DND-41 (cell line): ENCODE measurements at regions not wholly inside any gene's neighbourhood (a gene's known extent, or its start where the extent isn't known, plus 50 kb on each side); places are given as distances from the start of the nearest gene placed in this dataset.

Experiments
- ATAC-seq: fragments of 200-7000 bp; cut with Tn5 transposase; 3 replicates; pipeline ENCODE4 v1.9.1; 2021; ENCODE audit warnings: low read depth; ENCODE audit not compliant: insufficient read depth
- DNase-seq: peaks from one replicate; pipeline ENCODE4 v3.0.0-alpha.2; 2020
- H2AFZ ChIP-seq: 2 replicates; pipeline ENCODE4 v1.6.0; 2012; ENCODE audit warnings: low read depth, low read length
- H3K27ac ChIP-seq: 2 replicates; pipeline ENCODE4 v1.5.1; 2012; ENCODE audit warnings: low read length, inconsistent platforms
- H3K27me3 ChIP-seq: fragments of 200-600 bp; sonication (generic); 2 replicates; pipeline ENCODE4 v1.6.0; 2012; ENCODE audit warnings: low read length, mild to moderate bottlenecking, inconsistent platforms; ENCODE audit not compliant: insufficient read depth, poor library complexity
- H3K36me3 ChIP-seq: 2 replicates; pipeline ENCODE4 v1.5.1; 2012; ENCODE audit warnings: low read length, inconsistent platforms; ENCODE audit not compliant: insufficient read depth
- H3K4me1 ChIP-seq: 2 replicates; pipeline ENCODE4 v1.5.1; 2012; ENCODE audit warnings: mild to moderate bottlenecking, low read length; ENCODE audit not compliant: insufficient read depth
- H3K4me2 ChIP-seq: 2 replicates; pipeline ENCODE4 v1.6.0; 2012; ENCODE audit warnings: mild to moderate bottlenecking, moderate library complexity, low read length, inconsistent platforms; ENCODE audit not compliant: insufficient read depth
- H3K4me3 ChIP-seq, 2 experiments: fragments of 200-600 bp in 1 of 2; shearing (Covaris generic) in 1 of 2; 2 replicates each; pipeline ENCODE4 v1.5.1; 2012 to 2016; ENCODE audit warnings: inconsistent platforms in 2 of 2, low read length in 2 of 2, mild to moderate bottlenecking in 2 of 2, low read depth in 1 of 2, moderate library complexity in 1 of 2
- H3K79me2 ChIP-seq: 2 replicates; pipeline ENCODE4 v1.6.0; 2012; ENCODE audit warnings: low read length, inconsistent platforms; ENCODE audit not compliant: insufficient read depth
- H3K9ac ChIP-seq: 2 replicates; pipeline ENCODE4 v1.6.0; 2012; ENCODE audit warnings: low read depth, mild to moderate bottlenecking, inconsistent platforms, low read length, moderate library complexity
- H3K9me3 ChIP-seq: 2 replicates; pipeline ENCODE4 v1.5.1; 2012; ENCODE audit warnings: low read length, moderate library complexity, mild to moderate bottlenecking, inconsistent platforms; ENCODE audit not compliant: insufficient read depth, severe bottlenecking
- H4K20me1 ChIP-seq: 2 replicates; pipeline ENCODE4 v1.6.0; 2012; ENCODE audit warnings: low read length; ENCODE audit not compliant: insufficient read depth
- CTCF ChIP-seq: IDR thresholded peaks from 2 replicates; pipeline ENCODE4 v1.5.1; 2012; ENCODE audit warnings: borderline replicate concordance, low read length, moderate library complexity, mild to moderate bottlenecking; ENCODE audit not compliant: poor library complexity, severe bottlenecking; ENCODE audit errors: extremely low read depth
- EZH2 ChIP-seq: IDR thresholded peaks from 3 replicates; pipeline ENCODE4 v1.6.1; 2012; ENCODE audit warnings: borderline replicate concordance, low read depth, mild to moderate bottlenecking, moderate library complexity, low read length, inconsistent platforms; ENCODE audit not compliant: severe bottlenecking

- no peak overlapping the region for H3K4me2 ChIP-seq
- H3K9ac ChIP-seq: no peak overlapping the region
- DNase-seq: no peak
- no peak overlapping the region for H3K4me3 ChIP-seq
- no peak for ATAC-seq
- H3K79me2 ChIP-seq: no peaks in the 10 kb centered on the region
- H2AFZ ChIP-seq: no peak overlapping the region
- H3K27me3 ChIP-seq: no peaks in the 10 kb centered on the region
- no peaks in the 10 kb centered on the region for H3K36me3 ChIP-seq
- H4K20me1 ChIP-seq: no peaks in the 10 kb centered on the region
- no peaks in the 10 kb centered on the region for H3K4me1 ChIP-seq
- no peak overlapping the region for H3K27ac ChIP-seq
- TF ChIP-seq EZH2 (no peak), CTCF (no peak)
- peaks cover 7% of the 10 kb centered on the region for H3K9me3 ChIP-seq
These were observed 1134.0 kb downstream of the XPNPEP1 start for GRCh38 chr10:108789336-108789735.

- H3K4me3 ChIP-seq: no peak overlapping the region
- H3K36me3 ChIP-seq: no peaks in the 10 kb centered on the region
- H3K4me1 ChIP-seq: no peaks in the 10 kb centered on the region
- no peak overlapping the region for H3K9ac ChIP-seq
- no peak for TF ChIP-seq EZH2
- no peak for TF ChIP-seq CTCF
- H3K9me3 ChIP-seq: peaks cover 12% of the 10 kb centered on the region
- no peaks in the 10 kb centered on the region for H4K20me1 ChIP-seq
- no peak for ATAC-seq
- H3K4me2 ChIP-seq: no peak overlapping the region
- no peaks in the 10 kb centered on the region for H3K27me3 ChIP-seq
- H3K27ac ChIP-seq: no peak overlapping the region
- DNase-seq: no peak
- no peaks in the 10 kb centered on the region for H3K79me2 ChIP-seq
- H2AFZ ChIP-seq: no peak overlapping the region
These were observed 1134.4 kb downstream of the XPNPEP1 start for GRCh38 chr10:108788891-108789290.

GRCh38 chr10:108787932-108788331 is 1135.4 kb downstream of the XPNPEP1 start:
- no peak for ATAC-seq
- Histone ChIP-seq H3K4me3 (no peak overlapping the region), H3K36me3 (no peaks in the 10 kb centered on the region), H3K27me3 (no peaks in the 10 kb centered on the region), H3K9me3 (peaks cover 14% of the 10 kb centered on the region), H3K27ac (no peak overlapping the region), H2AFZ (no peak overlapping the region), H3K4me1 (no peaks in the 10 kb centered on the region), H4K20me1 (no peaks in the 10 kb centered on the region), H3K79me2 (no peaks in the 10 kb centered on the region), H3K4me2 (no peak overlapping the region), H3K9ac (no peak overlapping the region)
- no peak for DNase-seq
- TF ChIP-seq CTCF: no peak
- TF ChIP-seq EZH2: no peak

- no peak for ATAC-seq
- H3K9me3 ChIP-seq: peaks cover 14% of the 10 kb centered on the region
These were observed 1138.3 kb downstream of the XPNPEP1 start for GRCh38 chr10:108785011-108785410.

More at GRCh38 chr10:108785011-108785410, 1138.3 kb downstream of the XPNPEP1 start:
- TF ChIP-seq CTCF: no peak
- no peak for TF ChIP-seq EZH2
- H3K4me1 ChIP-seq: no peaks in the 10 kb centered on the region
- no peaks in the 10 kb centered on the region for H3K36me3 ChIP-seq
- H3K9ac ChIP-seq: no peak overlapping the region
- H3K79me2 ChIP-seq: no peaks in the 10 kb centered on the region
- H3K4me3 ChIP-seq: no peak overlapping the region
- no peaks in the 10 kb centered on the region for H4K20me1 ChIP-seq
- no peaks in the 10 kb centered on the region for H3K27me3 ChIP-seq
- no peak overlapping the region for H3K4me2 ChIP-seq
- no peak for DNase-seq
- H2AFZ ChIP-seq: no peak overlapping the region
- no peak overlapping the region for H3K27ac ChIP-seq
